ENCODE measurements at regions not wholly inside any gene's neighbourhood (a gene's known extent, or its start where the extent isn't known, plus 50 kb on each side); places are given as distances from the start of the nearest gene placed in this dataset.

DNA sequence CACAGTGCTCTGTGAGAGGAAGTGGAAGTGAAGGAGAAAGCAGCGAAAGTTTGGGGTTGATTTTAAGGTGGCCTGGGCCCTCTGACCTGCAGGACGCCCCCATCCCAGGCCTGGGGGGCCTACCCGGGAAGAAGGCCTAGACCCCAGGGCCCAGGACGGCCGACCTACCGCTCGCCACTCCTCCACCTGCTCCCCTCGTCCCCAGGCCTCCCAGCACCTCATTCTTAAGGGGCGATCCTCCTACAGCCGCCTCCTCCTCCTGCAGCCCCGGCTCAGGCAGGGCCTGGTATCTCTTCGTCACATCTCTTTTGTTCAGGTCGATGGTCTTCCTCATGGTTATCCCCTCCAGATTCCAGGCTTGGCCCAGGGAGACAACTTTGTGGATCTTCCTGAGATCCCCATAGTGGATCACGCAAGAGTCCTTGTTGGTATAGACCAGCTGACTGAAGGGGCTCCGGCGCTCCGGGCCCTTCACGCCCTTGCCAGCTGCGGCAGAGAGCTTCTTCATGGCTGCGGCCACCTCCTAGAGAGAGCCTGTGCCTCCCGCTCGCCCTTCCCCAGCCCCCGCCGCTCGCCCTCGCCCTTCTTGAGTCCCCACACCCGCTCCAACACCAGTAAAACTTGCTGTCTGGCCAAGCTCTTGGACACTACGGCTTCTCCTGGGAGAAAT, 117.5 kb downstream of the OR13A1 start:
- no peak for DNase-seq (ENCODE audit: low read depth)

DNA sequence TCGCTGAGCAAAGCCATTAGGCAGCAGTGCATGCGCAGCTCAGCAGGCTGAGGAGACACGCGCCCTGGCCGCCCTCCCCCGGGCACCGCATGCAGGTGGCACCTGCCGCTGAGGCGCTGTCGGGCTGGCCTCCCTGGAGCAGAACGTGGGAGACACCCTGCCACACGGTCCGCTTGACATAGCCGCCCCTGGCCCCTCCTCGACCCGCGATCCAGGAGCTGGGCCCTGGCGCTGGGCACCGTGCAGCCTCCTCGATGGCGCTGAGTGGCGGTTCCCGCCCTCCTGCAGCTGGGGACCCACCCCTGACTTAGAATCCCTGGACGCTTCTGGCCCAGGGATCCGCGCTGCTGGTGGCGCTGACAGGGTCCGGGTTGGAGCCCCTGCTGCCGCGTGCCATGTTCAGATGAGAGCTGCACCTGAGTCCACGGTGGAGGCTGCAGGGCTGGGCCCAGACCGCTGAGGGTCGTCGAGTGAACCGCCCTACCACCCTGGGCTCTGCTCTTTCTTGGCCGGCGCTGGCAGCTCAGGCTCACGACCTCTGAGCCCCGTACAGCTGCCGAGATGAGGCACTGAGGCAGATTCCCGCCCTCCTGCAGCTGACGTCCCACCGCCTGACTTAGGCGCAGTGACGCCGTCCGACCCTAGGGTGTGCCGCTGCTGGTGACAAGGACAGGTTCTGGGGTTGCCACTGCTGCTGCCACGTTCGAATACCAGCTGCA, 116.8 kb downstream of the OR13A1 start:
- DNase-seq (ENCODE audit: low read depth), result no peak

DNA sequence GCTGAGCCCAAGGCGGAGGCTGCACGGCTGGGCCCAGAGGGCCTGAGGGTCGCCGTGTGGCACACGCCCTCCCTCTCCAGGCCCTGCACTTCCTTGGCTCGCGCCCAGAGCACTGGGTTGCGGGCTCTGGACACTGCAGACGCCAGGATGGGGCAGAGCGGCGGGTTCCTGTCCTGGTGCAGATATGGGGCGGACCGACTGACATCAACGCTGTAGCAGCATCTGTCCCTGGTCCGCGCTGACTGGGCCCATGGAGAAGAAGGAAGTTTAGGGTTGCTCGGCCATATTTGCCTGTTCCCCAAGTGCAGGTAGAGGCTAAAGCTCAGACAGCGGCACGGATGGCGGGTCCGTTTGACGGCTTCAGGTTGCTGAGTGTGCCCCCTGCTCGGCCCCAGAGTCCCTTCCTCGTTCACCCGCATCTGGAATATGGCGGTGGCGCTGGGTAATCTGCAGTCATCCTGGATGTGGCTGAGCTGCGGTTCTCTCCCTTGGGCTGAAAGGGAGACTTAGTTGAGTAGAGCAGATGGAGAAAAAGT, 116.1 kb downstream of the OR13A1 start:
- no peak for DNase-seq (ENCODE audit: low read depth)

DNA sequence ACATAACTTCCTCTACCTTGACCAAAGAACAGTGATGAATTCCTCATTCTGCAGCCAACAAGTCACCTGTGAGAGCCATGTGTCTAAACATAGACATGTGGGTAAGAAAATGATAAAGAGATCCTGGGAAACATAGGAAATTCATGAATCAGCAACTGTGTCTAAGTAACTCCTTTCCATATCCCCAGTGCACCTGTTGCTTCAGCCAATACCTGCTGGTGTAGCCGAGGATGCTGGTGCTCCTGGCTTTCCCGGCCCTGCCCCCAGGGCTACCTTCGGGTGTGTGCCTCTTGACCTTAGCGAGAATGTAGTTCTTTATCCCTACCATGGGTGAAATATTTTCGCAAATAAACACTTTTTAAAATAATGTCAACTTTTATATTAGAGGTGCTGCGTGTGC, 114.1 kb downstream of the OR13A1 start:
- DNase-seq (ENCODE audit: low read depth), result no peak

DNA sequence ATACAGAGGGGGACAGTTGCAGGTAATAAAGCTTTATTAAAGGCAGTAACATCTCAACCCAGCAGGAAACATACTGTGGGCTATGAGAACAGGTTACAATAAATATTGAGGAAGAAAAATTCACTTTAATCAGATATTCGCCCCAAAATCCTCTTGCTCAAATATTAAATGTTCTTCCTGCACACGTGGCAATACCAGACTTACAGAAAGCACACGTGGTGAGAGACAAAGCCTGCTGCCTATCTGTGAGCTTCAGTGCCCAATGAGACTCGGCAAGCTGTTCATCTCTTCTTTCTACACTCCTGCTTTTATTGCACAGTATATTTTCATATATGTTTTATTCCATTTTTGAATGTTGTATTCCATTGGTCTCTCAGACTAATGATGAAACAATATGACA, 113.2 kb downstream of the OR13A1 start:
- no peak for DNase-seq (ENCODE audit: low read depth)

DNA sequence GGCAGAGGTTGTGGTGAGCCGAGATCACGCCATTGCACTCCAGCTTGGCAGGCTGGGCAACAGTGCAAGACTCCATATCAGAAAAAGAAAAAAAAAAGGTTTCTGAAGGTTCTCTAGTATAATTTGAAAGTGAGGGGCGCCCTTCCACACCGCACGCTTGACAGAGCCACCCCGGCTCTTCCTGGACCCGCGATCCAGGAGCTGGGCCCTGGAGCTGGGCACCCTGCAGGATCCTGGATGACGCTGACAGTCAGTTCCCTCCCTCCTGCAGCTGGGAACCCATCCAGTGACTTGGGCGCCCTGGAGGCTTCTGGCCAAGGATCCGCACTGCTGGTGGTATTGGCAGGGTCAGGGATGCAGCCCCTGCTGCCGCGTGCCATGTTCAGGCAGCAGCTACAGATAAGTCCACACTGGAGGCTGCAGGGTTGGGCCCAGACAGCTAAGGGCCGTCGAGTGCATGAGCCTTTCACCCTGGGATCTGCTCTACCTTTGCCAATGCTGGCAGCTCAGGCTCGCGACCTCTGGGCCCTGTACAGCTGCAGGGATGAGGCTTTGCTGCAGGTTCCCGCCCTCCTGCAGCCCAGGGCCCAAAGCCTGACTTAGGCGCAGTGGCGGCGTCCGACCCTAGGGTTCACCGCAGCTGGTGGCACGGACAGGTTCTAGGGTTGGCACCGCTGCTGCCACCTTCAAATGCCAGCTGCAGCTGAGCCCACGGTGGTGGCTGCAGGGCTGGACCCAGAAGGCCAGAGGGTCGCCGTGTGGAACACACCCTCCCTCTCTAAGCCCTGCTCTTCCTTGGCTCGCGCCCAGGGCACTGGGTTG, 110.2 kb downstream of the OR13A1 start:
- no peak for DNase-seq (ENCODE audit: low read depth)

DNA sequence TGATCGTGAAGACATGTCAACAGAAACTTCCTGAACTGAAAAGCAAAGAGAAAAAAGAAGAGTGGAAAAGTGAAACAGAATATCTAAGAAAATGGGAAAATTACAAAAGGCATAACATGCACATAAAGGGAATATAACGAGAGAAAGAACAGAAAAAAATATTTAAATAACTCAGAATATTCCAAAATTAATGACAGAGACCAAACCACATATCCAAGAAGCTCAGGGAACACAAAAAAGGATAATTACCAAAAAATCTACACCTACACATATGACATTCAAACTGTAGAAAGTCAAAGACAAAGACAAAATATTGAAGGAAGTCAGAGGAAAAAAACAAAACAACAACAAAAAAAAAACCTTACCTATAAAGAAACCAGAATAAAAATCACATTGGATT, 105.5 kb downstream of the OR13A1 start:
- DNase-seq (ENCODE audit: low read depth), result no peak

DNA sequence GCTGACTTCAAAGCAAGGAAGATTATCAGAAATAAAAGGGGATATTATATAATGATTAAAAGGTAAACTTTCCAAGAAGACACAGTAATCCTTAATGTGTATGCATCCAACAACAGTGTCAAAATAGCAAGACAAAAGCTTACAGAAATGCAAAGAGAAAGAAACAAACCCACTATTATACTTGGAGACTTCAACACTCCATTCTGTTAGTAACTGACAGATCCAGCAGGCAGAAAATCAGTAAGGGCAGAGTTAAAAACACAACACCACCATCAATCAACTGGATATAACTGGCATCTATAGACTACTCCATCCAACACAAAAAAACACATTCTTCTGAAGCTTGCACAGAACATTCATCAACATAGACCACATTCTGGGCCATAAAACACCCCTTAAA, 103.8 kb downstream of the OR13A1 start:
- DNase-seq (ENCODE audit: low read depth), result no peak

DNA sequence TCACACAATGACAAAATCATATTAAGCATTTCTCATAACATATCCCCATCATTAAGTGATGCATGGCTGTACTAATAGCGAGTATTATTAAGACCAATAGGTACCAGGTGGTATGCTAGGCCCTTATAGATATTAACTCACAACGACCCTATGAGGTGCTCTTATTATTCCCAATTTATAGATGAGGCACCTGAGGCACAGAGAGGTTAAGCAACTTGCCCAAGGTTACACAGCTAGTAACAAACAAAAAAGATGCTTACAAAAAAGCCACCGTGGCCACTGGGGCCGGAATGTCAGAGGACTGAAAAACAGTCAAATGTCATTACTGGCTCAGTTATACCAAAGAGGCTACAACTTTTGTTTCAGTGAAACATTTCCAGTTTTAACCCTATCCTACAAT, 96.0 kb downstream of the OR13A1 start:
- DNase-seq (ENCODE audit: low read depth), result no peak

DNA sequence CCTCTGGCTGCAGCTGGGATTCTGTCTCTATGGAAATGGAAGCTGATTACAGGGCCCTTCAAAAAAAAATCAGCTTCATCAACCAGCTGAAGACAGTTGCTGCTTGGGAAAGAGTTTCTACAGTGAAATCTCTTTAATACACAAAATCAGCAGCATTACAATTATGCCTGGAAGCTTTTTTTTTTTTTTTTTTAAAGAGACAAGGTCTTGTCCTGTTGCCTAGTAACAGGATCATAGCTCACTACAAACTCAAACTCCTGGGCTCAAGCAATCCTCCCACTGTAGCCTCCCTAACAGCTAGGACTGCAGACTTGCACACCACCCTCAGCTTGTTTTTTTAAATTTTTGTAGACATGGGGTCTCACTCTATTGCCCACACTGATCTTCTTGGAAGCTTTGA, 94.5 kb downstream of the OR13A1 start:
- no peak for DNase-seq (ENCODE audit: low read depth)

DNA sequence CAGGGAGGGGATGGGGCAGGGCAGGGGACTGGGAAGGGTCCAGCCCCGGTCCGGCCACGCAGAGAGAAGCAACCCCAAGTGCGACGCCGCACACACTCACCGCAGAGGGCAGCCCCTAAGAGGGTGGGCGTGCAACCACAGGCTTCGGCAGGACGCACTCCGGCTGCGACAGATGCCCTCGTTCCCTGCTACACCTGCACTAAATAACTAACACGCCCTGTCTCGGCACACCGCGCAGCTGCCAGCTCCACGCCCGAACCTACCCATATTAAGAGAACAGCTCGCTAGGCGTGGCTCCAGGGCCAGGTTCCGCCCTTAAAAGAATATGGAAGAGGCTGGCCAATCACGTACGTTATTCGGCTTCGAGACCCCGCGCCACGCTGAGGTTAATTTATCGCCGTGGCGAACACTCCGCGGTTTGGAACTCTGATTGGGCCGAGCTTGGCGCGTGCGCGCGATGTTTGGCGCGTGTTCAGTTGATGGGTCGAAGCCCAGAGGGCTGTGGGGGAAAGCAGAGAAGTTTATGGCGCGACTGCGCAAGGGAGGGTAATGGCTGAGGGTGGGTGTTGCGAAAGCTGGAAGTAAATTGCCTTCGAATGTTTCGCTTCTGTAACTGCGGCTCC, 91.1 kb downstream of the OR13A1 start:
- DNase-seq (ENCODE audit: low read depth), result no peak

DNA sequence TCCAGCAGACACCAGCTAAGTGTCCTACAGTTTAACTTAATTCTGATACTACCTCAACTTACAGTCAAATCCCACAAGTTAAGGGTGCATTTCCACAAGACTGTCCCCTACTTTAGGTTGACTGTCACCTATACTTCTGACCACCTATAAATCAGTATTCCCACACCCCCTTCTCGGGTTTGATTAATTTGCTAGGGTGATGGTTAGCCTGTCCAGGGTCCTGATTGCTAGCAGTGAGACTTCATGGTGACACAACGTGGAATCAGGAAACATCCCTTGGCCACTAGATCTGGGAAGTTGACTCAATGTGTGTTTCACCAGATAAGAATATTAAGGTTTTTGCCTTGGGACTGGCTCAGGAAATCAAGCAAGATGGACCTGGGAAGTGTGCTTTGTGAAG, 88.4 kb downstream of the OR13A1 start:
- no peak for DNase-seq (ENCODE audit: low read depth)

DNA sequence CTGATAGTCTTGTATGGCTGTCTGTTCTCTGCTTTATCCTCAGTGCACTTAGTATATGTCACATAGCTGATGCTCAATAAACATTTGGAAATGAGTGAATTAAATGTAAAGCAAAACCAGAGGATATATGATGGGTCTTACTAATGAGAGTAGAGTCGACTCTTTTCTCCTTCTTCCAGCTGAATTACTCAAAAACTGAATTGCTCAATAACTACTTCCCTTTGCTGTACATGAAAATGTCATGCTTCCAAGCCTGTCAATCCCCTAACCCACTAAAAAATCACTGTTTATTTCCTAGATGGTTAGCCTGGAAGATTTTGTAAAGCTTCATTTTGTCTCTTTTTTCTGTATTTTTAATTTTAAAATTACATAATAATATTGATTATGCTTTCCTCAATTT, 88.0 kb downstream of the OR13A1 start:
- no peak for DNase-seq (ENCODE audit: low read depth)

DNA sequence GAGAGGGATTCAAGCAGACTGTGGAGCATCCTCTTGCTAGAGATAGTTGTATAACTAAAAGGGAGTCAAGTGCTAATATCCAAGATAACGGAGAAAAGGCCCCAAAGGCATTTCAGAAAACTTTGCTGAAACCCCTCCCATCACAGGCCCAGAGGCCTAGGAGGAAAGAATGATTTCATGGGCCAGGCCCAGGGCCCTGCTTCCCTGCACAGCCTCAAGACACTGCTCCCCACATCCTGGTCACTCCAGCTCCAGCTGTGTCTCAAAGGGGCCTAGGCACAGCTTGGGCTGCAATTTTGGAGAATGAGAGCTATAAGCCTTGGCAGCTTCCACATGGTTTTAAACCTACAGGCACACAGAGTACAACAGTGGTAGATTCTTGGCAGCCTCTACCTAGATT, 85.6 kb downstream of the OR13A1 start:
- no peak for DNase-seq (ENCODE audit: low read depth)

DNA sequence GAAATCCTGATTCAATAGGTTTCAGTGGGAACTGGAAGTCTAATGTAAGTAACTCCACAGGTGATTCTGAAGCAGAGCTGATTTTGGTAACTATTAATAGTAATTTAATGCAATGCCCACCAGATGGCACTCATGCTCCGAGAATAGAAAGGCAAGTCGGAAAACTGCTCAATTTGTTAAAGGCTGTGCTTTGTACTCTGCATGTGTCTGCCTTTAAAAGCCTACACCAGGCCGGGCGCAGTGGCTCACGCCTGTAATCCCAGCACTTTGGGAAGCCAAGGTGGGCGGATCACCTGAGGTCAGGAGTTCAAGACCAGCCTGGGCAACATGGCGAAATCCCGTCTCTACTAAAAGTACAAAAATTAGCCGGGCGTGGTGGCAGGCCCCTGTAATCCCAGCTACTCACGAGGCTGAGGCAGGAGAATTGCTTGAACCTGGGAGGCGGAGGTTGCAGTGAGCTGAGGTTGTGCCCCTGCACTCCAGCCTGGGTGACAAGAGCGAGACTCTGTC, 80.1 kb downstream of the OR13A1 start:
- peak; percentile 78 for DNase-seq (ENCODE audit: low read depth)

DNA sequence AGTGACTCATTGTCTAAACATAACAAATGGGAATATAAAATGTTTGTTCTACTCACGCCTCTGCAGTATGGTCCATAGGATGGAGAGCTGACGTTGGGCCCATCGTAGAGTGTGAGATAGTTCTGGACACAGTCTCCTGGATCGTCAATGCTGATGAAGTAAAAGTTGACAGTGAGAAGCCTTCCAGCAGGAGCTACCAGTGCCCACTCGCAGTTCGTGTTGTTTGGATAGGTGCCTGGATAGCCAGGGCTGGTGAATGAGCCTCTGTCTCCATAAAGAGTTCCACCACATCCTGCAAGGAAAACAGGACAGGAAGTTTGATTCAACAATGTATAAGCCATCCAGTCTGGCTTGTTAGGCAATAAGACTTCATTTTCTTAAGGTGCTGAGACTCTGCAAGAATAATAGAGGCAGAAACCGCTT, 79.6 kb downstream of the OR13A1 start:
- DNase-seq (ENCODE audit: low read depth), result peak; percentile 58

DNA sequence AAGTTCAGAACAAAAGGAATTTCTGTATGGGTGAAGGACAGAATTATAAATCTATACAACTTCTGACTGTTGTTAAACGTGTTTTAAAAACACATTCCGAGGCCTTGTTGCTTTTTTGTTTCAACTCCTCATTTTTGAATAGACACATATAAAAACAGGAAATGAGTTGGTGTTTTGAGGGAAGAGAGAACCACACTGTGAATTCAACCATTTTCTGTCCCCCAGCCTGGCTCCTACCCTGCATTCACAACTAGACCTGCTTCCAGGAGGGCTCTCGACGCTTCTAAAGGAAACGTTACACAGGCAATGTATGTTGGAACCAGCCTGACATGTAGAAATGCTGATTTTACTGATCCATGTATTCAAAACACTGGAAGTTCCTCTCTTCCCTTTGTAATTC, 76.5 kb downstream of the OR13A1 start:
- no peak for DNase-seq (ENCODE audit: low read depth)

DNA sequence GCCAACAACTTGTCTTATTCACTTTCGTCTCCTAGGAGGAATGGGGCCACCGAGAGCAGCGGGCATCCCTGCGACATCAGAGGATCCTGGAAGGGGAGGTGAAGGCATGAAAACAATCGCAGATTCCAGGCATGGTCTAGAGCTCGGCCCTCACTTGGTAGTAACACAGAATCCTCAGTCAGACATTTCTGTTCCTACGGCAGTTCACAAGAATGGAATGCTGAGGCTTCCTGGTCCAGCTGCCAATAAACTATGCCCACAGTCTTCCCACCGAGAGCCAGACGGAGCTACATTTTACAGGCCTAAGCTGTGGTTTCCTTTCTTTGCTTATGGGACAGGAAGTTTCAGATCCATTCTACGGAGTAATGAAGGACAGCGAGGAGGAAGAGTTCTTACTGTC, 75.8 kb downstream of the OR13A1 start:
- DNase-seq (ENCODE audit: low read depth), result peak; percentile 67

DNA sequence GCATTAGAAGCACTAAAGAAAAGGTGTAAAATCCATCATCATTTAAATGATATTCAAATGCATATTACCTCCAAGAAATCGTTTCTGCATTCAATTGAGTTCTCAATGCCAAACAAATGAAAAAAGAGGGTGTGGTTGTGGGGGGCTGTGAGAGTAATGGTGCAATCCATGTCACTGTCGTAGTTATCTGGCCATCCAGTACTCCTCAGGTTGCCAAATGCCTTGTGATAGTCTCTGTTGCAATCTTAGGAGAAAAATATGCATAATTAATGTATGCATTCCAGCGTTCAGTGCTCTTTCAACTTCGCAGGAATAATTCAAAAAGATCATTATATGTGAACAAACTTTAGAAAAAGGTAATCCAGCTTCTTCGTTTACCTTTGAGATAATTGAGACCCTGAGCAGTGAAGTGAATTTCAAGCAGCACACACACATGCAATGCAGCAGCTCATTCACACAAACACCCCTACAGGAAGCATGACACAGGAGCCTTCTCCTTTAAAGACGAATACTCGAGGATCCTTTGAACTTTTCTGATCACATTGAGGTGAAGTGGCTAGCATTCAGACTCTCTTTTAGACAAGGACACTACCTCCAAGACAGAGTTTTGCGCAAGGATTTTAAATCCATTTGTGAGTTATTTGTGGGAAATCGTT, 73.4 kb downstream of the OR13A1 start:
- DNase-seq (ENCODE audit: low read depth), result no peak

DNA sequence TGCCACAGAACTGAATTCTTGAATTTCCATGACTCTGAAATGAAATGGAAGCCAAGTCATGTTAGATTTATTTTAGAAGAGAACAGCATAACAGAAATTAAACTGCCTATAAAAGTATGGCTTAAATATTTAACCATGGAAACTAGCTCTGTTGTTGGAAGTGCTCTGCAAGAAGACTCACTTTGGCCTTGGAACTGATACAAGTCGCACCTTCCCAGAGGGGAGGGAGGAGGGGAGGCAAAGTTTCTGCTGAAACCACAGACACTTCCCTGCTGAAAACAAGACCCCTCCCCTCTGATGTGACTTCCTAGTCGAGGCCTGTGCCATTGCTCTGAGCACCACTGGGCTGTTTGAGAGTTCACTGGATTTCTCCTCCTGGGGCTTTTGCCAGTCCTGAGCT, 72.1 kb downstream of the OR13A1 start:
- DNase-seq (ENCODE audit: low read depth), result no peak

DNA sequence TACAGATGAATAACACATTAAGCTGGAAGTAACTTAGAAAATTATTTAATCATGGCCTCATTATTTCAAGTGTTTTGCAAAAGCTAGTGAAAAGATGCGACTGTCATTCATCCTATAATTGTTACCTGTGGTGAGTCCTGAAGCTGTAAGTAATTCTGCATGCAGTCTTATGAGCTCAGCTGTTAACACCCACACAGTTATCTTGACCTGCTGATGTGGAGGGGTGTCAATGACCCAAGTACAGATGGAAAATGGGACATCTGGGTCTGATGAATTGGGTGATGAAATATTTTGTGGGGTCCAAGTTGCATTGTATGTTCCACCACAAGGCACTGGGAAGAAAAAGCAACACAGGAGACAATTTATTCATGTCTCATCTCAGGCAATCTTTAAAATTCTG, 68.9 kb downstream of the OR13A1 start:
- DNase-seq (ENCODE audit: low read depth), result no peak

Measured in M059J (cell line).